GM19043 (cell line): ENCODE measurements at regions not wholly inside any gene's neighbourhood (a gene's known extent, or its start where the extent isn't known, plus 50 kb on each side); places are given as distances from the start of the nearest gene placed in this dataset.
"Not testable (repeated sequence)": the region's sequence is repeated elsewhere in the genome, so short reads cannot be mapped to it uniquely, and the experiment has no call there.

Source experiments
- ATAC-seq: cut with Tn5 transposase; IDR thresholded peaks from one replicate; pipeline ENCODE4 v1.9.1; 2021; ENCODE audit warnings: low read depth; ENCODE audit not compliant: unreplicated experiment

DNA sequence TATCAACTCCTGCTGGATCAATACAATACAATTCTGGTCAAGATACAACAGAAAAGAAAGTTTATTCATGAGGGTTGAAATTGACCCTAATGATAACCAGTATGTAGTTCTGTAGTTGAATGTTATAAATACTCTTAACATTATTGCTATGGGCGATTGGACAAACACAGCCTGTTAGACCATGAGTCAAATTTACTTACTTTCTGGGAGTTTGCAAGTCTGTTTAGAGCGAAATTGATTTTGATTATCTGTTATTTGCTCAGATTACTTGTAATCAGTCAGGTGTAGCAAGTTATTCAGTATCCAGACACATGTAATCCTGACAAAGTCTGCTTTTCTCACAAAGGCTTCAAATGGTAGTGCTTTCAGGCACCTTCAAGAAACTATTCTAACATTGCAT lies 216.6 kb upstream of the B3GALT2 start:
- no peak for ATAC-seq

GRCh38 chr1:193402037-193402436 lies 215.6 kb upstream of the B3GALT2 start:
- ATAC-seq = no peak

DNA sequence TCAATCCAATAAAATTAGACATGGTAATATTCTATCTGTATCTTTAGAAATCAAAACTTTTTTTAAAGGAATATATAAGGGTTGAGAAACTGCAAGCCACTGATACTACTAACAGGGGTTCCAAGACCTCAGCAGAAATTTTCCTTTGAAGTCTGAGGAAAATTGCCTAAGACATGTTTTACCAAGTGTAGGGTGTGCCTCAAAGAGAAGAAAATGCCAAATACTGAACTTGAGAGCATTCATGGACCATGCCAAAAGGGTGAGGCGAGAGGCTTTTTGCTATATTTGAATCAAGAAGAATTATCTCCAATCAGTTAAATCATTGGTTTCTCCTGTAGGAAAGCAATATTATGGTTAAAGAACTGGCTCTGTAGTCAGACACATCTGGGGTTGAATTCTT lies 207.9 kb upstream of the B3GALT2 start:
- no peak for ATAC-seq

DNA sequence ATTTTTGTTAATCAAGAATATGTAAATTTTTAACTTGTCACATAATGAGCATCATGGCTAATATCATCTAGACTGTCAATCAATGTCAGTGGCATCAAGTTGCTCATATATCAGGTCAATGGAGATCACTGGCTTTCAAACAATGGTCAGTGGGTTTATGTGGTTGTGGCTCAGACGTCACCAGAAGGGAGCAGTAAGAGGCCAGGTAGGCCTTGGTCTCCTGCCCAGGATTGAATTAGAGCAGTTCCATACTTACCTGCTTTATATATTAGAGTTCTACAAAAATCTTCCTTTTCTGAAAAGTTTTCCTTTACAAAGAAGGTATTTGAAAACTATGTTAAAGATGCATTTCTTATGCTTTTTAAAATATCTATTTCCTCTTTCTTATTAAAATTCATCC lies 206.3 kb upstream of the B3GALT2 start:
- no peak for ATAC-seq

- ATAC-seq = no peak
These were observed 202.3 kb upstream of the B3GALT2 start for GRCh38 chr1:193388683-193389082.

GRCh38 chr1:193388165-193388564 lies 201.8 kb upstream of the B3GALT2 start:
- no peak for ATAC-seq

DNA sequence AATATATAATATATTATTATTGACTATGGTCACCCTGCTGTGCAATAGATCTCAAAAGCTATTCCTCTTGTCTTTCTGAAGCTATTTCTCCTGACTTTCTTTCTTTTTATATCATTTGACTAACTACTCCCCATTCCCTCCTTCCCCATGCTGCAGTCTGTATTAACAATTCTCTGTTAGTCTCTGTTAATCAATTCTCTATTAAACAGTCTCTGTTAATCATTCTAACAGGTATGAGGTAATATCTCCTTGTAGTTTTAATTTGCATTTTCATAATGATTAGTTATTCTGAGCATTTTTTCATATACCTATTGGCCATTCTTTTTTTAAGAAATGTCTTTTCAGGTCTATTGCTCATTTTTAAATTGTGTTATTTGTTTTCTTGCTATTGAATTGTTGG lies 201.0 kb upstream of the B3GALT2 start:
- no peak for ATAC-seq

GRCh38 chr1:193378451-193378850 lies 192.0 kb upstream of the B3GALT2 start:
- not testable (repeated sequence) for ATAC-seq

GRCh38 chr1:193377472-193377871 lies 191.1 kb upstream of the B3GALT2 start:
- ATAC-seq = no peak

- no peak for ATAC-seq
These were observed 186.1 kb upstream of the B3GALT2 start for GRCh38 chr1:193372553-193372952.

DNA sequence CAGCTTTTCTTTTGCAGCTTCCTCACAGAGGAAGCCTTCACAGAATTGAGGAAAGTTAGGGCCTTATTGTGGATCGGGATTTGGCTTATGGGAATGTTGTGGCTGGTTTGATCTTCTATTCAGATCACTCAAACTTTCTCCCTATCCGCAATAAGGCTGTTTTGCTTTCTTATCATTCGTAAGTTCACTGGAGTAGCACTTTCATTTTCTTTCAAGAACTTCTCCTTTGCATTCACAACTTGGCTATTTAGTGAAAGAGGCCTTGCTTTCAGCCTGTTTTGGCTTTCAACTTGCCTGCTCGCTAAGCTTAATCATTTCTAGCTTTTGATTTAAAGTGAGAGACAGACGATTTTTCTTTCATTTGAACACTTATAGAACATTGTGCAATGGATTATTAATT lies 181.9 kb upstream of the B3GALT2 start:
- ATAC-seq = peak; percentile 70

GRCh38 chr1:193367863-193368262 lies 181.4 kb upstream of the B3GALT2 start:
- ATAC-seq = peak; percentile 13

DNA sequence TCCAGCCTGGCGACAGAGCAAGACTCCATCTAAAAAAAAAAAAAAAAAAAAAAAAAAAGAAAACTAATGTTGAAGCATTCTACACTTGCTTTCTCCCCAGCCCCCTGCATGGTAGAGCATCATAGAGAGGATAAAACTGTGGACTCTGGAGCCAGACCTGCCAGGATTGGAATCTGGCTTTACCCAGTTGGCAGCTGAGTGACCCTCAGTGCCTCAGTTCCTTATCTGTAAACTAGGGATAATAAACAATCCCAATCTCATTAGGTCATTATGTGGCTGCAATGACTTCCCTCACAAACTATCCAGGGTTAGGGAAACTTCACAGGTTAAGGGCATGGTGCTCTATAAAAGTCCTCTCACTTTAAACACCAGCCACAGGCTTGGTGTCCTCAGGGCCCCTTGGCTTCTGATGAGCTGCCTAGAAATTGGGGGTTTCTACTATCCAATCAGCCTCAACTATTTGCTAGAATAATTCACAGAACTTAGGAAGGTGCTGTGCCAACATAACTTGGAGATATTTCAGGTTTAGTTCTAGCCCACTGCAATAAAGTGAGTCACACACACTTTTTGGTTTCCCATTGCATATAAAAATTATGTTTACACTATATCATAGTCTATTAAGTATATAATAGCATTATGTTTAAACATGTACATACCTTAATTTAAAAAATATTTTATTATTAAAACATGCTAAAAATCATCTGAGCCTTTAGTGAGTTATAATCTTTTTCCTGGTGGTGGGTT lies 180.5 kb upstream of the B3GALT2 start:
- no peak for ATAC-seq

DNA sequence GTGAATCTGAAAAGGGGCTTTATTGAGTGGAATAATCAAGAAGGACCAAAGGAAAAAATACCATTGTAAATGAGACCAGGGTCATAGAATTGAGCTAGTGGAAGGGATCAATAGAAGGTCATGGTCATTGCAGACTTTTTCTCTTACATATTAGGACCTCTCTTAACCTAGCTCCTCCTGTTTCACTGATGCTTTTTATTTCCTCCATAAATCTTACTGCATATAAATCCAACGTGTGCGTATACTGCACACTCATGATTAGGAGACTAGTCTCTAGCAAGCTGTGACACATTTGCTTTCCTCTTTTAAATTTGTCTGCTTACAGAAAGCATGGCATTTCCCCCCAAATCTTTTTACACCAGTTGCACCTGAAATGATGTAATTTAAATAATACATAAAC lies 179.6 kb upstream of the B3GALT2 start:
- ATAC-seq = no peak

DNA sequence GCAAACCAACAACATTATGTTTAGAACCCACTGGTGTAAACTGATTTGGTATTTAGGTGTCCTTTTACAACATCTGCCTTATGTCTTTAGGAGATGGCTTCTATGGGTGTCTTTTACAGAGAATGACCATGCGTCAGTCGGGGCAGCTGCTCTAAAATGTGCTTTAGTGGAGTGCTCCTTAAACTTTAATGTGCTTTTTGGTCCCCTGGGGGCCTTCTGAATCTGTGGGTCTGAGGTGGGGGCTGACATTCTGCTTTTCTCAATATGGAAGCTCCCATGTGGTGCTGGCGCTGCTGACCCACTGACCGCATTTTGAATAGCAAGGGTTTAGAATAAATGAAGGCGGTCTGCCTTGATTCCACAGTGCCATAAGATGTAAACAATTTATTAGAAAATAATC lies 173.2 kb upstream of the B3GALT2 start:
- no peak for ATAC-seq

DNA sequence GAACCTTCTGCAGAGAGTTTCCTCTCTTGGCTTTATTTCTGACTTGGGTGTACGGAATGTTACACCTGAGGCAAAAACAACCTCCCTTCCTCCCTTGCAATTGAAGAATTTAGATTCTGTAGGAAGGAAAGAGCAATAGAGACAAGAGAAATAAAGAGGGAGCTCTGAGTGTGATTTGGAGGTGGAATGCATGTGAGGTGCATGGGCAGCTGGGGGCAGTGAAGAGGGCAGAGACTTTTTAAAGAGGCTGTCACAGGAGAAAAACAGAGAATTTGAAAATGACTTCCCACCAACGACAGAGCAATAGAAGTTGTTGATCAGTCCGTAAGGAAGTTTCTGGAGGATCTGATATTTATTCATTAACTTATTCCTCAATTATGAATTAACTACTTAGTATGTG lies 172.0 kb upstream of the B3GALT2 start:
- no peak for ATAC-seq

GRCh38 chr1:193356249-193356648 lies 169.8 kb upstream of the B3GALT2 start:
- no peak for ATAC-seq

DNA sequence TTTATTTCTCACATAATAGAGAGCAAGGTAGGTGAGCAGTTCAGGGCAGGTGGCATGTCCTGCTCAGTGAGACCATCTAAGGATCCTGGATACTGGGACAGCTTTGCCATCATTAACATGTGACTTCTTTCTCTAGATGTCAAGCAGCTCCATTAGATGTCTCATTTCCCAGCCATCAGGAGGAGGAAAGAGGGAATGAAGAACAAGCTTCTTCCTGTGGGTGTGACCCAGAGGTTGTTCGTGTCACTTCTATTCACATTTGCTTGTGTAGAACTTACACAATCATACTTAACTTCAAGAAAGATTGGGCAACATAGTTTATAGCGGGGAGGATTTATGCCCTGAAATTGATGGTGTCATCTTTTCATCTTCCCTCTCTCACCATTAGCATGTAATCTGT lies 169.2 kb upstream of the B3GALT2 start:
- ATAC-seq = no peak

DNA sequence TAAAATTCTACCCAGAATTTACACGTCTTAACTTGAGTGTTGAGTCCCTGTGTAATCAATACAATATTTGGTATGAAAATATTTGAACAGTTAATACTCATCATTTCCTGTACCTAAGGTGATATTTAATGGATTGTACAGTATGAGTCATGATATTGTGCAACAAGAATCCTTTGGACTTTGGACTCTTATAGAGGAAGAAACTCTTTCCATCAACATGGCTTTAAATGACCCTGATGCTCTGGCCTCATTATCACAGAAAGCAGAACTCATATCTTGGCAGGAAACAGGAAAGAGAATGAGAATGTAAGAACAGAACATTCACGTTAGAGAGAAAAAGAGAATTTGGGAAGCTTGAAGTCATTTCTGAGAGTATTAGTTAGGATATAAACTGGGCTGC lies 168.8 kb upstream of the B3GALT2 start:
- ATAC-seq = no peak

DNA sequence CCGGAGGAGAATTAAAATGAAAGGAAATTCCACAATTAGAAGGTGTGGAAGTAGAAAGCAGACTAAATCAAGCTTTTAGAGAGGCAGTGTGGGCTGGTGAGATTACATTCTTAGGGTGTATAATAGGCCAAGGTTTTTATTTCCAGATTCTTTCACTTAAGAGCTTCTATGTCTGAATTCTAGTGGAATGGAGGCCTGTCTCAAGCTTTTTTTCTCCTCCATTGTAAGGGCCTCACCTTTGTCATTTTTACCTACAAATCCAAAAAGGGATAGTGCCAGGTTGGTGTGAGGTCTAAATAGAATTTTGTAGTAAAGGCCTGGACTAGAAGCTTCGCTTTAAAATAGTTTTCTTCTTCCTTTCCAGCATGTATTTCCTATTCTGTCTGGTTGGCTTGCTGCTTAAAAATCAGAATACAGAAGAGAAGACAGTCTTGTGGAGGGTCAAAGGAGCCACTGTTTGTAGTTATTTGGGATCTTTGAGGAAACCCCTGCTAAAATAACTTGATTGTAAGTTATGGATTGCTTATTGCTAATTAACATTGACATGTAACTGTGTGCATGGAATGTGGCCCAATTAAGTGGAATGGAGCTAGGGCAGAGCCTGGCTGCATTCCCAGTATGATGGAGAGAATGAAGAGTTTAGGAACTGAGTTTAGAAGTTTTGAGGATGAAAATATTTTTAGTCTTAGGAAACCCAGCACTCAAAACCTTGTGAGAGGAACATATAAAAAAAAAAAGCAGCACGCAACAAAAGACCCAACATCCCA lies 162.5 kb upstream of the B3GALT2 start:
- no peak for ATAC-seq

DNA sequence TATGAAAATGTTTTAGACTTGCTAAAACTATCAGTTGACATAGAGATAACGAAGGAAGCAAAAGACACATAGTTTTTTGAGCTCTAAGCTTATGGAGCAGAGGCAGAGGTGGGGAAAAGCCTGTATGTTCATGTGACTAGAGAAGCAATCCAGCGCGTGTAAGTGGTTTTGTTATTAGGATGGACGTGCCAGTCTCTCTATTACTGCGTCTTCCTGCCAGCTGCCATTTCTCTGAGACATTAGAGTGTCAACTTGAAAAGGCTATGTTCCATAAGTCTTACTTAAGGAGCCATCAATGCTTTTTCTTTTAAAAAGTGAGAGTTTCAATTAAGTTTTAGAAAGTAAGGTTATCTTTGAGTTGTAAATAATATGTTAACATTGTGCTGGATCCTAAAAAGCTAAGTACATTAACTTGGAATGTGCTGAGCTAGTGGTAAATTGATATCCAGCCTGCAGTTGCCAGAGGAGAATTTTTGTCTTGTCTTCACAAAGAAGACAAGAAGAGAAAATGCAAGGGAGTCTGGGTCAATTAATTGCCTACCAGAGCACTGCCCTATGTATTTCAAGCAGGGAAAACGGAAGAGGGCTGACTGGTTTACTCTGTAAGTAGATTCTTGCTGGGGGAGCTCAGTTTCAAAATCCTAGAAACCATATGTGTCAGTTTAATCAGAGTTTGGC lies 161.8 kb upstream of the B3GALT2 start:
- ATAC-seq = no peak

GRCh38 chr1:193346085-193346484 lies 159.7 kb upstream of the B3GALT2 start:
- no peak for ATAC-seq
